ENCODE measurements at regions not wholly inside any gene's neighbourhood (a gene's known extent, or its start where the extent isn't known, plus 50 kb on each side); places are given as distances from the start of the nearest gene placed in this dataset.
A peak's percentile ranks its signal among the peaks of the same experiment; 100 is the strongest.

- Histone ChIP-seq H3K4me1 (ENCODE audit: insufficient read depth, low read length) (peaks cover 20% of the 10 kb centered on the region), H3K9me3 (ENCODE audit: low read length) (no peaks in the 10 kb centered on the region), H3K36me3 (ENCODE audit: insufficient read depth, low read length) (no peaks in the 10 kb centered on the region), H3K27ac (ENCODE audit: low read depth, low read length) (no peak overlapping the region), H3K4me3 (ENCODE audit: low read depth in 1 of 2, low read length in 2 of 2) (no peak overlapping the region), H3K9ac (ENCODE audit: low read length) (no peak overlapping the region), H3K27me3 (ENCODE audit: control insufficient read depth in 1 of 2, insufficient read depth in 2 of 2, low read length in 2 of 2) (no peaks in the 10 kb centered on the region)
Observed at GRCh38 chr15:39157882-39158281, 423.0 kb upstream of the THBS1 start.

- no peaks in the 10 kb centered on the region for H3K36me3 ChIP-seq (ENCODE audit: insufficient read depth, low read length)
- no peak overlapping the region for H3K9ac ChIP-seq (ENCODE audit: low read length)
- H3K4me3 ChIP-seq (ENCODE audit: low read depth in 1 of 2, low read length in 2 of 2) = no peak overlapping the region
- H3K27me3 ChIP-seq (ENCODE audit: control insufficient read depth in 1 of 2, insufficient read depth in 2 of 2, low read length in 2 of 2) = no peaks in the 10 kb centered on the region
- H3K9me3 ChIP-seq (ENCODE audit: low read length) = no peaks in the 10 kb centered on the region
- no peak overlapping the region for H3K27ac ChIP-seq (ENCODE audit: low read depth, low read length)
- H3K4me1 ChIP-seq (ENCODE audit: insufficient read depth, low read length) = peaks cover 9% of the 10 kb centered on the region
Observed at GRCh38 chr15:39159833-39160232, 421.0 kb upstream of the THBS1 start.

GRCh38 chr15:39161096-39161495 is 419.8 kb upstream of the THBS1 start:
- Histone ChIP-seq H3K27me3 (ENCODE audit: control insufficient read depth in 1 of 2, insufficient read depth in 2 of 2, low read length in 2 of 2) (no peaks in the 10 kb centered on the region), H3K4me3 (ENCODE audit: low read depth in 1 of 2, low read length in 2 of 2) (no peak overlapping the region), H3K9me3 (ENCODE audit: low read length) (no peaks in the 10 kb centered on the region), H3K27ac (ENCODE audit: low read depth, low read length) (no peak overlapping the region), H3K4me1 (ENCODE audit: insufficient read depth, low read length) (peaks cover 9% of the 10 kb centered on the region), H3K36me3 (ENCODE audit: insufficient read depth, low read length) (no peaks in the 10 kb centered on the region), H3K9ac (ENCODE audit: low read length) (no peak overlapping the region)

- Histone ChIP-seq H3K4me3 (ENCODE audit: low read depth in 1 of 2, low read length in 2 of 2) (no peak overlapping the region), H3K36me3 (ENCODE audit: insufficient read depth, low read length) (no peaks in the 10 kb centered on the region), H3K27me3 (ENCODE audit: control insufficient read depth in 1 of 2, insufficient read depth in 2 of 2, low read length in 2 of 2) (no peaks in the 10 kb centered on the region), H3K9me3 (ENCODE audit: low read length) (no peaks in the 10 kb centered on the region), H3K4me1 (ENCODE audit: insufficient read depth, low read length) (peaks cover 21% of the 10 kb centered on the region), H3K9ac (ENCODE audit: low read length) (no peak overlapping the region), H3K27ac (ENCODE audit: low read depth, low read length) (no peak overlapping the region)
Observed at GRCh38 chr15:39165020-39165706, 415.7 kb upstream of the THBS1 start.

- no peak overlapping the region for H3K4me3 ChIP-seq (ENCODE audit: low read depth in 1 of 2, low read length in 2 of 2)
- H3K9me3 ChIP-seq (ENCODE audit: low read length) = no peaks in the 10 kb centered on the region
- H3K9ac ChIP-seq (ENCODE audit: low read length) = no peak overlapping the region
- no peak overlapping the region for H3K27ac ChIP-seq (ENCODE audit: low read depth, low read length)
- H3K4me1 ChIP-seq (ENCODE audit: insufficient read depth, low read length) = peaks cover 30% of the 10 kb centered on the region
- H3K27me3 ChIP-seq (ENCODE audit: control insufficient read depth in 1 of 2, insufficient read depth in 2 of 2, low read length in 2 of 2) = no peaks in the 10 kb centered on the region
- no peaks in the 10 kb centered on the region for H3K36me3 ChIP-seq (ENCODE audit: insufficient read depth, low read length)
Observed at GRCh38 chr15:39167164-39168058, 413.5 kb upstream of the THBS1 start.

- Histone ChIP-seq H3K4me3 (ENCODE audit: low read depth in 1 of 2, low read length in 2 of 2) (peak overlapping the region in 1 of 2 donors; percentile 56), H3K27ac (ENCODE audit: low read depth, low read length) (peak overlapping the region; percentile 31)
Observed at GRCh38 chr15:39171944-39172368, 408.9 kb upstream of the THBS1 start.

GRCh38 chr15:39172380-39173281 is 408.2 kb upstream of the THBS1 start:
- H3K4me1 ChIP-seq (ENCODE audit: insufficient read depth, low read length) = peaks cover 21% of the 10 kb centered on the region
- no peaks in the 10 kb centered on the region for H3K36me3 ChIP-seq (ENCODE audit: insufficient read depth, low read length)
- no peaks in the 10 kb centered on the region for H3K27me3 ChIP-seq (ENCODE audit: control insufficient read depth in 1 of 2, insufficient read depth in 2 of 2, low read length in 2 of 2)
- no peaks in the 10 kb centered on the region for H3K9me3 ChIP-seq (ENCODE audit: low read length)
- no peak overlapping the region for H3K9ac ChIP-seq (ENCODE audit: low read length)
- H3K27ac ChIP-seq (ENCODE audit: low read depth, low read length) = peak overlapping the region; percentile 25
- H3K4me3 ChIP-seq (ENCODE audit: low read depth in 1 of 2, low read length in 2 of 2) = peak overlapping the region; percentile 35 to 56

More at GRCh38 chr15:39171944-39172368, 408.9 kb upstream of the THBS1 start:
- no peaks in the 10 kb centered on the region for H3K27me3 ChIP-seq (ENCODE audit: control insufficient read depth in 1 of 2, insufficient read depth in 2 of 2, low read length in 2 of 2)
- H3K9ac ChIP-seq (ENCODE audit: low read length) = no peak overlapping the region
- H3K9me3 ChIP-seq (ENCODE audit: low read length) = no peaks in the 10 kb centered on the region
- no peaks in the 10 kb centered on the region for H3K36me3 ChIP-seq (ENCODE audit: insufficient read depth, low read length)
- peaks cover 28% of the 10 kb centered on the region for H3K4me1 ChIP-seq (ENCODE audit: insufficient read depth, low read length)

- Histone ChIP-seq H3K27ac (ENCODE audit: low read depth, low read length) (peak overlapping the region; percentile 25), H3K36me3 (ENCODE audit: insufficient read depth, low read length) (no peaks in the 10 kb centered on the region), H3K4me1 (ENCODE audit: insufficient read depth, low read length) (peaks cover 16% of the 10 kb centered on the region), H3K9me3 (ENCODE audit: low read length) (no peaks in the 10 kb centered on the region), H3K27me3 (ENCODE audit: control insufficient read depth in 1 of 2, insufficient read depth in 2 of 2, low read length in 2 of 2) (no peaks in the 10 kb centered on the region), H3K4me3 (ENCODE audit: low read depth in 1 of 2, low read length in 2 of 2) (peak overlapping the region in 1 of 2 donors; percentile 56), H3K9ac (ENCODE audit: low read length) (no peak overlapping the region)
Observed at GRCh38 chr15:39173426-39173825, 407.5 kb upstream of the THBS1 start.

- Histone ChIP-seq H3K9me3 (ENCODE audit: low read length) (no peaks in the 10 kb centered on the region), H3K4me1 (ENCODE audit: insufficient read depth, low read length) (peaks cover 18% of the 10 kb centered on the region), H3K27ac (ENCODE audit: low read depth, low read length) (no peak overlapping the region), H3K27me3 (ENCODE audit: control insufficient read depth in 1 of 2, insufficient read depth in 2 of 2, low read length in 2 of 2) (no peaks in the 10 kb centered on the region), H3K4me3 (ENCODE audit: low read depth in 1 of 2, low read length in 2 of 2) (no peak overlapping the region), H3K36me3 (ENCODE audit: insufficient read depth, low read length) (no peaks in the 10 kb centered on the region), H3K9ac (ENCODE audit: low read length) (no peak overlapping the region)
Observed at GRCh38 chr15:39174332-39174731, 406.5 kb upstream of the THBS1 start.

GRCh38 chr15:39176030-39176429 is 404.8 kb upstream of the THBS1 start:
- Histone ChIP-seq H3K36me3 (ENCODE audit: insufficient read depth, low read length) (no peaks in the 10 kb centered on the region), H3K9me3 (ENCODE audit: low read length) (no peaks in the 10 kb centered on the region), H3K9ac (ENCODE audit: low read length) (no peak overlapping the region), H3K27ac (ENCODE audit: low read depth, low read length) (no peak overlapping the region), H3K4me3 (ENCODE audit: low read depth in 1 of 2, low read length in 2 of 2) (no peak overlapping the region), H3K4me1 (ENCODE audit: insufficient read depth, low read length) (peaks cover 30% of the 10 kb centered on the region), H3K27me3 (ENCODE audit: control insufficient read depth in 1 of 2, insufficient read depth in 2 of 2, low read length in 2 of 2) (no peaks in the 10 kb centered on the region)

GRCh38 chr15:39177561-39177960 is 403.3 kb upstream of the THBS1 start:
- H3K4me1 ChIP-seq (ENCODE audit: insufficient read depth, low read length) = peaks cover 26% of the 10 kb centered on the region
- H3K9me3 ChIP-seq (ENCODE audit: low read length) = no peaks in the 10 kb centered on the region
- H3K36me3 ChIP-seq (ENCODE audit: insufficient read depth, low read length) = no peaks in the 10 kb centered on the region
- no peak overlapping the region for H3K27ac ChIP-seq (ENCODE audit: low read depth, low read length)
- H3K27me3 ChIP-seq (ENCODE audit: control insufficient read depth in 1 of 2, insufficient read depth in 2 of 2, low read length in 2 of 2) = no peaks in the 10 kb centered on the region
- no peak overlapping the region for H3K9ac ChIP-seq (ENCODE audit: low read length)
- H3K4me3 ChIP-seq (ENCODE audit: low read depth in 1 of 2, low read length in 2 of 2) = no peak overlapping the region
